H4 (cell line): ENCODE measurements at regions not wholly inside any gene's neighbourhood (a gene's known extent, or its start where the extent isn't known, plus 50 kb on each side); places are given as distances from the start of the nearest gene placed in this dataset.
"Not testable (repeated sequence)": the region's sequence is repeated elsewhere in the genome, so short reads cannot be mapped to it uniquely, and the experiment has no call there.

Source experiments
- DNase-seq: peaks from one replicate; pipeline ENCODE4 v3.0.0-alpha.2; 2015; ENCODE audit warnings: low spot score

GRCh38 chr9:110092792-110093191, 115.2 kb downstream of the C9orf152 start:
- no peak for DNase-seq

GRCh38 chr9:110093417-110093816, 114.5 kb downstream of the C9orf152 start:
- DNase-seq = no peak

GRCh38 chr9:110093871-110094270, 114.1 kb downstream of the C9orf152 start:
- no peak for DNase-seq

GRCh38 chr9:110095161-110095595, 112.8 kb downstream of the C9orf152 start:
- no peak for DNase-seq

- no peak for DNase-seq
Observed at GRCh38 chr9:110095776-110096175, 112.2 kb downstream of the C9orf152 start.

- DNase-seq = not testable (repeated sequence)
Observed at GRCh38 chr9:110096674-110097073, 111.3 kb downstream of the C9orf152 start.

GRCh38 chr9:110099236-110100095, 108.5 kb downstream of the C9orf152 start:
- DNase-seq = no peak

GRCh38 chr9:110101531-110102161, 106.3 kb downstream of the C9orf152 start:
- no peak for DNase-seq

- no peak for DNase-seq
Observed at GRCh38 chr9:110103257-110103656, 104.7 kb downstream of the C9orf152 start.

- no peak for DNase-seq
Observed at GRCh38 chr9:110104261-110104809, 103.6 kb downstream of the C9orf152 start.

- no peak for DNase-seq
Observed at GRCh38 chr9:110105107-110105506, 102.9 kb downstream of the C9orf152 start.

- no peak for DNase-seq
Observed at GRCh38 chr9:110106661-110107060, 101.3 kb downstream of the C9orf152 start.

GRCh38 chr9:110109333-110110092, 98.4 kb downstream of the C9orf152 start:
- no peak for DNase-seq

GRCh38 chr9:110110154-110110553, 97.8 kb downstream of the C9orf152 start:
- DNase-seq = no peak

GRCh38 chr9:110111868-110112267, 96.1 kb downstream of the C9orf152 start:
- no peak for DNase-seq

- DNase-seq = no peak
Observed at GRCh38 chr9:110112792-110113191, 95.2 kb downstream of the C9orf152 start.

GRCh38 chr9:110114086-110114858, 93.7 kb downstream of the C9orf152 start:
- DNase-seq = peak; percentile 17

GRCh38 chr9:110114859-110115201, 93.1 kb downstream of the C9orf152 start:
- no peak for DNase-seq

GRCh38 chr9:110115341-110115820, 92.6 kb downstream of the C9orf152 start:
- no peak for DNase-seq

- DNase-seq = no peak
Observed at GRCh38 chr9:110115826-110116542, 92.0 kb downstream of the C9orf152 start.

- no peak for DNase-seq
Observed at GRCh38 chr9:110116543-110116885, 91.4 kb downstream of the C9orf152 start.
